GM12878 (cell line): ENCODE measurements at regions not wholly inside any gene's neighbourhood (a gene's known extent, or its start where the extent isn't known, plus 50 kb on each side); places are given as distances from the start of the nearest gene placed in this dataset.

Experiments
- ATAC-seq: fragments of 200-7000 bp; cut with Tn5 transposase; 3 replicates; pipeline ENCODE4 v1.9.1; 2020; ENCODE audit warnings: mild to moderate bottlenecking, moderate library complexity
- BruUV-seq: library from RNA; stranded (reverse); fragments of 400-500 nt; replicated peaks from 2 replicates; lab custom pipeline; 2021; lab: Mats Ljungman, UMichigan
- CTCF ChIA-PET: fragments of 300-600 bp; sonication (Branson Sonifier 250); formaldehyde crosslinking; extraction: SDS; loops from one replicate; lab custom pipeline; 2021; ENCODE audit warnings: inconsistent platforms; lab: Yijun Ruan, JAX
- POLR2A ChIA-PET: fragments of 350-600 bp; formaldehyde crosslinking; extraction: SDS; loops from one replicate; lab custom pipeline; 2021; ENCODE audit warnings: inconsistent platforms; lab: Charles Lee
- RAD21 ChIA-PET: fragments of 300-600 bp; sonication (Branson Sonifier 250); formaldehyde crosslinking; loops from one replicate; lab custom pipeline; 2023; ENCODE audit warnings: antibody characterized with exemption; ENCODE audit not compliant: unreplicated experiment; lab: Charles Lee
- SMC1A ChIA-PET: fragments of 300-600 bp; sonication (Branson Sonifier 250); formaldehyde crosslinking; loops from one replicate; lab custom pipeline; 2023; ENCODE audit not compliant: unreplicated experiment, uncharacterized antibody; lab: Charles Lee
- DNase-seq: peaks from one replicate; pipeline ENCODE4 v3.0.0-alpha.2; 2011; ENCODE audit warnings: low read depth, low spot score
- FAIRE-seq: peaks from 3 replicates; lab custom pipeline; 2011; peaks lifted over from hg19 to GRCh38; lab: Jason Lieb, UNC
- H2AFZ ChIP-seq: 2 replicates; pipeline ENCODE4 v1.6.0; 2011; ENCODE audit warnings: low read depth, low read length, control low read depth; ENCODE audit not compliant: control insufficient read depth
- H3K27ac ChIP-seq: 2 replicates; pipeline ENCODE4 v1.5.1; 2011; ENCODE audit warnings: control low read depth; ENCODE audit not compliant: control insufficient read depth, insufficient read depth
- H3K27me3 ChIP-seq, 2 experiments: replicated peaks in 1 of 2; 2 replicates each; pipeline versions ENCODE4 v1.6.0 to v1.6.1; 2011; ENCODE audit warnings: low read length in 1 of 2; ENCODE audit not compliant: control insufficient read depth in 2 of 2, insufficient read depth in 2 of 2
- H3K36me3 ChIP-seq, 2 experiments: 2 replicates each; pipeline ENCODE4 v1.5.1; 2011; ENCODE audit warnings: low read length in 1 of 2; ENCODE audit not compliant: control insufficient read depth in 2 of 2, insufficient read depth in 2 of 2
- H3K4me1 ChIP-seq: 2 replicates; pipeline ENCODE4 v1.6.1; 2011; ENCODE audit warnings: mild to moderate bottlenecking, low read length, moderate library complexity, mixed read lengths; ENCODE audit not compliant: control insufficient read depth, insufficient read depth
- H3K4me2 ChIP-seq: 2 replicates; pipeline ENCODE4 v1.6.0; 2011; ENCODE audit warnings: control low read depth; ENCODE audit not compliant: control insufficient read depth, insufficient read depth
- H3K4me3 ChIP-seq: fragments of 200-600 bp; sonication (generic); 2 replicates; pipeline ENCODE4 v1.5.1; 2016
- H3K79me2 ChIP-seq: 2 replicates; pipeline ENCODE4 v1.6.0; 2011; ENCODE audit warnings: low read length; ENCODE audit not compliant: control insufficient read depth, insufficient read depth
- H3K9ac ChIP-seq: 2 replicates; pipeline ENCODE4 v1.8.0; 2011; ENCODE audit warnings: low read length, control low read depth, mixed read lengths; ENCODE audit not compliant: control insufficient read depth, insufficient read depth
- H3K9me3 ChIP-seq: replicated peaks from 3 replicates; pipeline ENCODE4 v1.5.1; 2011; ENCODE audit warnings: mild to moderate bottlenecking, low read length; ENCODE audit not compliant: control insufficient read depth, insufficient read depth
- H4K20me1 ChIP-seq: 2 replicates; pipeline ENCODE4 v1.6.0; 2011; ENCODE audit not compliant: control insufficient read depth, insufficient read depth
- CREB1 ChIP-seq: IDR thresholded peaks from 2 replicates; pipeline ENCODE4 v1.6.1; 2012; ENCODE audit warnings: low read depth, mild to moderate bottlenecking, inconsistent platforms
- MTA2 ChIP-seq: fragments of 450-650 bp; IDR thresholded peaks from 2 replicates; pipeline ENCODE4 v1.6.1; 2016; ENCODE audit warnings: low read depth, mild to moderate bottlenecking, moderate library complexity
- RELB ChIP-seq: fragments of 450-650 bp; IDR thresholded peaks from 2 replicates; pipeline ENCODE4 v1.6.1; 2017; ENCODE audit warnings: low read depth, mild to moderate bottlenecking, moderate library complexity
- SUZ12 ChIP-seq: fragments of 200-600 bp; sonication (generic); IDR thresholded peaks from one replicate; pipeline ENCODE4 v1.6.1; 2018; ENCODE audit warnings: antibody characterized with exemption, mild to moderate bottlenecking; ENCODE audit not compliant: unreplicated experiment
- TAF1 ChIP-seq: IDR thresholded peaks from 2 replicates; pipeline ENCODE4 v1.6.1; 2011; ENCODE audit warnings: mild to moderate bottlenecking, low read depth, low read length, borderline replicate concordance
- WGBS: methylation state at CpG from one replicate; pipeline ENCODE4 v1.1.6; 2016; ENCODE audit warnings: low lambda C conversion rate; ENCODE audit not compliant: insufficient replicate concordance, insufficient coverage; ENCODE audit errors: missing lambda C conversion rate; 5-methylcytosine and 5-hydroxymethylcytosine counted together
- in situ Hi-C: fragments of 300-500 bp; cut with MboI; formaldehyde crosslinking; loops from 9 replicates; pipeline ENCODE4 v1.14.3; 2018; ENCODE audit warnings: mixed read lengths
- intact Hi-C: fragments of 100-400 bp; cut with micrococcal nuclease; formaldehyde crosslinking; loops from one replicate; pipeline ENCODE4 v1.14.2; 2022; ENCODE audit not compliant: unreplicated experiment

DNA sequence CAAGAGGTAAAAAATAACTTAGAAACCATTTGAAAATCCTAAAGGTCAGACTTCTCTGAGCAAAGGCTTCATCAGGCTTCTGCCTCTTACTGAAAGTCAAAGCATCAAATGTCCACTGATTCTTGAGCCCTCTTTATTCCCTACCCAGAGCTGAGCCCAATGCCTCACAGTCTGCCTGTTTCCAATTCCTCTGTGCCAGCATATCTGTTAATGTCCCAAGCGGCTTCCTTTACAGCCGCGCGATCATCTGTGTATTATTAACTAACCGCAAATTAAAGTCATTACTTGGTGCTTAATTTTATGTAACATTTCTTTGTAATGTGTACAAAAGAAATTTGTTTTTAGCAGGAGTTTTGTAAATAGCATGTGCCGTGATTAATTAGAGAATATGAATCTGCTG, 418.8 kb upstream of the HNRNPA3 start (continued):
- no peak for TF ChIP-seq RELB

DNA sequence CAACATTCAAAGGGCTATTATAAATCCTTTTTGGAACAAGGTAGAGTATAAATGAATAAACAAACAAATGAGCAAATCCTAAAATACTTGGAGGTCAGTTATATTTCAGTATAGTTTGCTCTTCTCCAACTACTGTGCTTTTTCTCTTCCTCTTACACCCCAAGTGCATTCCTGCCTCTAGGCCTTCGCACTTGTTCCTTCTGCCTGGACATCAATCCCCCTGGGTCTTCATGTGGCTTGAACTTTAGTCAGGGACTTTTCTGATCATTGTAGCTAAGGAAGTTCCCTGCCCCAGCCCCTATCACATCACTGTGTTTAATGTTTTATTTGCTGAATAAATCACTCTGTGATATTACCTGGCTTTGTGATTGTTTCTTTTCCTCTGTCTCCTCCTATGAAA, 418.2 kb upstream of the HNRNPA3 start:
- Histone ChIP-seq H4K20me1 (no peaks in the 10 kb centered on the region), H3K4me3 (no peak overlapping the region), H3K36me3 (no peaks in the 10 kb centered on the region), H3K27ac (no peak overlapping the region)
- intact Hi-C loops: no loop called here
- SMC1A ChIA-PET: no interaction called here
- no peak for FAIRE-seq
- TF ChIP-seq CREB1: no peak
- TF ChIP-seq TAF1: no peak
- no peak for TF ChIP-seq MTA2
- TF ChIP-seq SUZ12: no peak
- TF ChIP-seq, all 136 proteins: peak for 0
- H3K9me3 ChIP-seq: no peaks in the 10 kb centered on the region
- H3K4me2 ChIP-seq: no peak overlapping the region
- no peak overlapping the region for H3K9ac ChIP-seq
- ATAC-seq (0 out of 3 replicates have a peak, but pooled peaks have one; percentile 25), DNase-seq (no peak)
- no peak overlapping the region for H2AFZ ChIP-seq
- ChIA-PET CTCF (interaction anchor here (1.3 to 3.3 kb wide), 2 partner anchors 19 to 114 kb away, joined by 3 to 11 read pairs; no protein-coding TSS in a partner anchor), POLR2A (no interaction called here), RAD21 (no interaction called here)
- WGBS: 50% methylated on average over 1 of the region's 1 CpG
- H3K79me2 ChIP-seq: no peaks in the 10 kb centered on the region
- H3K27me3 ChIP-seq: no peaks in the 10 kb centered on the region
- H3K4me1 ChIP-seq: no peaks in the 10 kb centered on the region
- BruUV-seq: no TSS peak
- in situ Hi-C loops: no loop called here
